Upper lobe of left lung (tissue), 4 donors: ENCODE measurements at regions not wholly inside any gene's neighbourhood (a gene's known extent, or its start where the extent isn't known, plus 50 kb on each side); places are given as distances from the start of the nearest gene placed in this dataset.

Source experiments
- CTCF ChIP-seq, 6 experiments: fragments of 450-650 bp in 4 of 6; fragments of 200-600 bp in 2 of 6; sonication (generic) in 2 of 6; IDR thresholded peaks; one replicate each; pipeline ENCODE4 v1.5.1; 2016 to 2019; ENCODE audit warnings: antibody characterized with exemption in 6 of 6
- EP300 ChIP-seq, 4 donors: sonication (generic); formaldehyde crosslinking; IDR thresholded peaks; one replicate each; pipeline ENCODE4 v1.5.1; 2017; ENCODE audit warnings: antibody characterized with exemption in 4 of 4, control low read depth in 2 of 4
- POLR2A ChIP-seq, 4 donors: fragments of 450-650 bp; IDR thresholded peaks; one replicate each; pipeline ENCODE4 v1.5.1; 2016 to 2017; ENCODE audit warnings: antibody characterized with exemption in 4 of 4, mild to moderate bottlenecking in 2 of 4
- POLR2AphosphoS5 ChIP-seq, 2 donors: sonication (generic); formaldehyde crosslinking; IDR thresholded peaks; one replicate each; pipeline ENCODE4 v1.5.1; 2017; ENCODE audit warnings: antibody characterized with exemption in 2 of 2

DNA sequence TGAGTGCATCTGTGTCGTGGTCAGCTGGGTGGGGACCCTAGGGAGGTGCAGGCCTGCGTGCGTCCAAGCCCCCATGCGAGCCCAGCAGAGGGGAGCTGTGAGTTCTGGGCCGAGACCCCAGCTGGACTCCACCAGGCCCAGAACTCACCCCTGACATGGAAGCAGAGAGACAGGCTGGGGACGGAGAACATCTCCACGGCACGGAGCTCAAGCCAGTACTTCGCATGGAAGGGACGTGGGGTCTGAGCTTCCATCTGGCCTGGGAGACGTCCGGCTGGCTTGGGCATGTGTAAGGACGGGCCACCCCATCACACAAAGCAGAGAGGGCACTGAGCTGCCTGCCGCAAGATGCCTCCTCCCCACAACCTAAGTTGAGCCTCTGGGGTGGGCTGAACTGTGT lies 422.4 kb downstream of the CTTN start:
- TF ChIP-seq CTCF (IDR thresholded peaks at IDR 0.05) (no peak), EP300 (IDR thresholded peaks at IDR 0.05) (no peak), POLR2A (IDR thresholded peaks at IDR 0.05) (no peak), POLR2AphosphoS5 (IDR thresholded peaks at IDR 0.05) (no peak)
